Right cardiac atrium (tissue), 5 donors: ENCODE measurements at regions not wholly inside any gene's neighbourhood (a gene's known extent, or its start where the extent isn't known, plus 50 kb on each side); places are given as distances from the start of the nearest gene placed in this dataset.
"Not testable (repeated sequence)": the region's sequence is repeated elsewhere in the genome, so short reads cannot be mapped to it uniquely, and the experiment has no call there.

Experiments
- ATAC-seq, 2 donors: fragments of 200-7000 bp; cut with Tn5 transposase; one replicate each; pipeline versions ENCODE4 v1.8.0 to v1.9.1; 2020; ENCODE audit warnings: moderate library complexity in 2 of 2, mild to moderate bottlenecking in 1 of 2
- DNase-seq, 3 donors: peaks; one replicate each; pipeline ENCODE4 v3.0.0-alpha.2; 2020
- H3K27ac ChIP-seq: one replicate; pipeline ENCODE4 v1.5.1; 2013; ENCODE audit warnings: mild to moderate bottlenecking, low read length, control low read depth, moderate library complexity
- H3K27me3 ChIP-seq: one replicate; pipeline ENCODE4 v1.6.1; 2013; ENCODE audit not compliant: control insufficient read depth, insufficient read depth
- H3K4me1 ChIP-seq: one replicate; pipeline ENCODE4 v1.6.1; 2013; ENCODE audit warnings: low read length; ENCODE audit not compliant: control insufficient read depth, insufficient read depth
- H3K4me3 ChIP-seq: one replicate; pipeline ENCODE4 v1.5.1; 2013; ENCODE audit warnings: low read length, control low read depth
- H3K9me3 ChIP-seq: one replicate; pipeline ENCODE4 v1.6.1; 2013; ENCODE audit warnings: low read length; ENCODE audit not compliant: control insufficient read depth
- WGBS: extraction: QIAGEN DNeasy Blood & Tissue Kit; methylation state at CpG from one replicate; pipeline ENCODE4 v1.1.7; 2013; 5-methylcytosine and 5-hydroxymethylcytosine counted together
- intact Hi-C, 4 donors: fragments of 100-400 bp; cut with DNase I; formaldehyde crosslinking; loops; one replicate each; pipeline versions ENCODE4 v1.11.0 to v1.14.0; 2022 to 2023
- donor health status: healthy with polysubstance abuse.
- donor health status: DM: no; HTN: yes; CAD: no.
- donor health status: DM: no; HTN: no; CAD: no.
- donor health status: DM: no; HTN: yes; CAD: no; lungs with severe emphysema.
- donor health status: DM: yes; HTN: yes; CAD: no.

DNA sequence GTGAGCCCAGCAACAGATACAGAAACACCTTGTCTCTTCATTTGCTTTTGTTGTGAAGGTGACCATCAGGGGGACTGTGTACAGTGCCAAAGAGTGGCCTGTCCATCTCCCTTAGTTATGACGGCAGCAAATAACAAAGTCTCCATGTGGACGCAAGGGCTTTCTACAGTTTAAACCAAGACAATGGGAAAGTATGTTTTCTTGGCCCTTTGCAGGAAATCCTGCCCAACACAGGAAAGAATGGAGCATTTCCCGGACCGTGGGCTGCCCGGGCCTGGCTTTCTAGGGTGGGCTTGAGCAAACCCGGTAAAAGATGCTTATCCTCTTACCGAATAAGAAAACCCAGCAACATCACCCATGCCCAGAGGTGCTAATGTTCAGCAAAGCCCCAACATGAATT is 87.3 kb downstream of the ZBTB18 start:
- Histone ChIP-seq H3K4me1 (no peaks in the 10 kb centered on the region), H3K27ac (peak overlapping the region; percentile 62), H3K9me3 (no peaks in the 10 kb centered on the region), H3K27me3 (no peaks in the 10 kb centered on the region), H3K4me3 (no peak overlapping the region)
- ATAC-seq (peak; percentile 52 to 87), DNase-seq (peak in 2 of 3 donors; percentile 18 to 61)
- intact Hi-C loops: no loop called here
- WGBS: 67% methylated on average over 7 of the region's 7 CpGs

DNA sequence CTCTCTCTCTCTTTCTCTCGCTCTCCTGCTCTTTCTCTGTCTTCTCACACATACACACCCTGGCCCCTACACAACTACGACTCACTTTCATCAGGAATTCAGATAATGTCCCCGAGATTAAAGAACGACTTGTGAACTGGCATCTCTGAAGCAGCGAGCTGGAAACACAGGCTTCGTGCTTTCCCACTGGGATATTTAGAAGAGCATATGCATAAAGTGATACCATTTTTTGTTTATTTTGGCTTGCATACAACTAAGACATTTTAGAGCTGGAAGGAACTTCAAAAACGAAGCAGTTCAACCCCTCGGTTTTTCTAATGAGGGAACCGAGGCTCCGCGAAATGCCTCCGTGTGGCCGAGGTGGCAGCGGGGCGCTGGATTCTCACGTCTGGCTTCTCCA is 88.6 kb downstream of the ZBTB18 start:
- DNase-seq (no peak), ATAC-seq (no peak)
- Histone ChIP-seq H3K9me3 (no peaks in the 10 kb centered on the region), H3K27me3 (no peaks in the 10 kb centered on the region), H3K4me3 (no peak overlapping the region), H3K4me1 (no peaks in the 10 kb centered on the region), H3K27ac (no peak overlapping the region)
- 54% methylated on average over 16 of the region's 16 CpGs for WGBS
- intact Hi-C loops: no loop called here

GRCh38 chr1:244140420-244140819 is 89.3 kb downstream of the ZBTB18 start:
- WGBS: 98% methylated on average over 3 of the region's 3 CpGs
- H3K27ac ChIP-seq: no peak overlapping the region
- H3K4me1 ChIP-seq: no peaks in the 10 kb centered on the region
- H3K27me3 ChIP-seq: no peaks in the 10 kb centered on the region
- ATAC-seq (no peak), DNase-seq (no peak)
- H3K4me3 ChIP-seq: no peak overlapping the region
- H3K9me3 ChIP-seq: no peaks in the 10 kb centered on the region
- intact Hi-C loops: no loop called here

- no peak for DNase-seq
- intact Hi-C loops: no loop called here
- no peak overlapping the region for H3K4me3 ChIP-seq
- no peak overlapping the region for H3K27ac ChIP-seq
- 87% methylated on average over 2 of the region's 2 CpGs for WGBS
- no peaks in the 10 kb centered on the region for H3K4me1 ChIP-seq
- no peaks in the 10 kb centered on the region for H3K27me3 ChIP-seq
- no peak for ATAC-seq
- no peaks in the 10 kb centered on the region for H3K9me3 ChIP-seq
Measured at GRCh38 chr1:244144053-244144452, 93.0 kb downstream of the ZBTB18 start.

- DNase-seq (no peak), ATAC-seq (no peak)
- 68% methylated on average over 5 of the region's 5 CpGs for WGBS
- H3K9me3 ChIP-seq: no peaks in the 10 kb centered on the region
- intact Hi-C loops: no loop called here
- H3K27ac ChIP-seq: no peak overlapping the region
- H3K4me1 ChIP-seq: no peaks in the 10 kb centered on the region
- H3K27me3 ChIP-seq: no peaks in the 10 kb centered on the region
- H3K4me3 ChIP-seq: no peak overlapping the region
Measured at GRCh38 chr1:244150071-244150470, 99.0 kb downstream of the ZBTB18 start.

DNA sequence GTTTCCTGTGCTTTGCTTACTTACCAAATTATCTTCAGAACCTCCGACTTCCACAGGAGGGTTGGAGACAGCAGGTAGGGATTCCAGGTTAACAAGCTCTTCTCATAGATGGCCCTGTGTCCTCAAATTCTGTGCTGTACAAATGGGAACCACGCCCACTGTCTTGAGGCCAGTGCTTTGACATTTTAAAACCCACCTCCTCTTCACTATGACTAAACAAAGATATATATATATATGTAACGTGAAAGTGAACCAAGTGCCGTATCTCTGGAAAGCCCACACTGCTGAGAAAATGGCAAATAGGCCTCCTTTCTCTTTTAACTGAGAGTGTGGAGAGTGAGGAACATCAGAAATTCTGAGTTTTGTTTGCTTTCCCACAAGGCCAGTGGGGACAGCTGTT is 99.6 kb downstream of the ZBTB18 start:
- H3K4me1 ChIP-seq: no peaks in the 10 kb centered on the region

DNA sequence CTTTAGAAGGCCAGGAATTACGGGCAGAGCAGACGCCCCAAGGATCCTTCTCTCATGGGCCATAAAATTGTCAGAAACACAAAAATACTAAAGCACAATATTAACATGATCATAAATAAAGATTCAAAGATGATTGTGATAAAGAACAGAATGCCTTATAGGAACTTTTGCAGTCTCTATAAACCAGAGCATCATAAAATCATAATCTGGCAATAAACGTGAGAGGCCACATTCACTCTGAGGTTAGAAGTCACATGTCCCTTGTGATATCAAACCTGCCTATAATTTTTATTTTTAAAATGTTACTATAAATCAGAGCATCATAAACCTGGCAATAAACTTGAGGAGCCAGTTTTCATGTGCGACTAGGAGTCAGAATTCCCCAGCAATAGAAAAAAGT is 100.5 kb downstream of the ZBTB18 start:
- no peaks in the 10 kb centered on the region for H3K27me3 ChIP-seq
- no peaks in the 10 kb centered on the region for H3K4me1 ChIP-seq
- 84% methylated on average over 4 of the region's 4 CpGs for whole genome bisulfite sequencing
- DNase-seq (no peak), ATAC-seq (no peak)
- intact Hi-C loops: no loop called here
- H3K27ac ChIP-seq: no peak overlapping the region
- H3K9me3 ChIP-seq: no peaks in the 10 kb centered on the region
- no peak overlapping the region for H3K4me3 ChIP-seq

More for the DNA sequence above, 99.6 kb downstream of the ZBTB18 start:
- intact Hi-C loops: no loop called here
- ATAC-seq (no peak), DNase-seq (no peak)
- WGBS: 72% methylated on average over 4 of the region's 4 CpGs
- no peaks in the 10 kb centered on the region for H3K27me3 ChIP-seq
- no peak overlapping the region for H3K4me3 ChIP-seq
- H3K27ac ChIP-seq: no peak overlapping the region
- H3K9me3 ChIP-seq: no peaks in the 10 kb centered on the region

- ATAC-seq: no peak
- no peak for DNase-seq
- intact Hi-C loops: no loop called here
- Histone ChIP-seq H3K4me3 (no peak overlapping the region), H3K27ac (no peak overlapping the region), H3K27me3 (no peaks in the 10 kb centered on the region), H3K4me1 (no peaks in the 10 kb centered on the region), H3K9me3 (no peaks in the 10 kb centered on the region)
- WGBS: 55% methylated on average over 5 of the region's 5 CpGs
Measured at GRCh38 chr1:244154508-244154871, 103.4 kb downstream of the ZBTB18 start.

GRCh38 chr1:244154872-244155531 is 103.9 kb downstream of the ZBTB18 start:
- no peak for ATAC-seq
- no peak overlapping the region for H3K4me3 ChIP-seq
- intact Hi-C loops: no loop called here
- 86% methylated on average over 21 of the region's 21 CpGs for WGBS
- DNase-seq: no peak
- no peaks in the 10 kb centered on the region for H3K9me3 ChIP-seq
- H3K4me1 ChIP-seq: no peaks in the 10 kb centered on the region
- no peak overlapping the region for H3K27ac ChIP-seq
- no peaks in the 10 kb centered on the region for H3K27me3 ChIP-seq

DNA sequence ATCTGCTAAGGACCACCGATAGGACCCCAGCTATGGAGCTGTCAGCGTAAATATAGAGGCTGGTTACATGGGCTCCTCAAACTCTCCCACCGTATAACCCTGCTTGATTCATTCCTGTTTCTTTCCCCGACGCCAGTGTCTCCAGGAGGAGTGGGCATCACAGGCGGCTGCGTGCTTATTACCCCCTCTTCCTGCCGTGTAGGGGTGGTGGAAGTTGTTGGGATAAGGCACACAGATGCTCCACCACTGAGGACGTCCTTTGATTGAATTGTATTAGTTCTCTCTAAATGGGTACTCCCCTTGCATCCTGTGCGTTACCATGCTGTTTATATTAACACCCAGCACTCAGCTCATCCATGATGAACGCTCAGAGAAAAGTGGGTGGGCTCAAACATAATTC is 104.6 kb downstream of the ZBTB18 start:
- WGBS: 90% methylated on average over 11 of the region's 11 CpGs
- no peaks in the 10 kb centered on the region for H3K9me3 ChIP-seq
- no peaks in the 10 kb centered on the region for H3K27me3 ChIP-seq
- DNase-seq: no peak
- H3K4me1 ChIP-seq: no peaks in the 10 kb centered on the region
- intact Hi-C loops: no loop called here
- no peak overlapping the region for H3K27ac ChIP-seq
- no peak overlapping the region for H3K4me3 ChIP-seq
- ATAC-seq: no peak

DNA sequence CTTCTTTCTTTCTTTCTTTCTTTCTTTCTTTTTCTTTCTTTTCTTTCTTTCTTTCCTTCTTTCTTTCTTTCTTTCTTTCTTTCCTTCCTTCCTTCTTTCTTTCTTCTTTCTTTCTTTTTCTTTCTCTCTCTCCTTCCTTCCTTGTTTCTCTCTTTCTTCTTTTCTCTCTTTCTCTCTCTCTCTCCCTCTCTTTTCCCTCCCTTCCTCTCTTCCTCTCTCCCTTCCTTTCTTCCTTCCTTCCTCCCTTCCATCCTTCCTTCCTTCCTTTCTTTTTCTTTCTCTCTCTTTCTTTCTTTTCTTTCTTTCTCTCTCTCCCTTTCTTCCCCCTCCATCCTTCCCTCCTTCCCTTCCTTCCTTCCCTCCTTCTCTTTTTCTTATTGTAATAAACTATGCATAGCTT is 105.5 kb downstream of the ZBTB18 start:
- intact Hi-C loops, H3K27ac ChIP-seq, ATAC-seq, H3K4me3 ChIP-seq, H3K4me1 ChIP-seq, H3K27me3 ChIP-seq, H3K9me3 ChIP-seq, DNase-seq: not testable (repeated sequence)
